Hepatocyte (in vitro differentiated cells): ENCODE measurements at regions not wholly inside any gene's neighbourhood (a gene's known extent, or its start where the extent isn't known, plus 50 kb on each side); places are given as distances from the start of the nearest gene placed in this dataset.

ENCODE experiments used
- EZH2 ChIP-seq: fragments of 200-600 bp; sonication (generic); IDR thresholded peaks from 2 replicates; pipeline ENCODE4 v1.6.1; 2016; ENCODE audit warnings: antibody characterized with exemption, mild to moderate bottlenecking, borderline replicate concordance
- EZH2phosphoT487 ChIP-seq: fragments of 200-600 bp; sonication (generic); IDR thresholded peaks from one replicate; pipeline ENCODE4 v1.6.1; 2018; ENCODE audit warnings: antibody characterized with exemption, mild to moderate bottlenecking, low read depth, moderate library complexity; ENCODE audit not compliant: unreplicated experiment, severe bottlenecking
- TF ChIP-seq, protein P1 (sequence below): fragments of 200-600 bp; sonication (generic); IDR thresholded peaks from 2 replicates; pipeline ENCODE4 v1.5.1; 2016; ENCODE audit warnings: antibody characterized with exemption, mild to moderate bottlenecking; ENCODE audit not compliant: poor library complexity

DNA sequence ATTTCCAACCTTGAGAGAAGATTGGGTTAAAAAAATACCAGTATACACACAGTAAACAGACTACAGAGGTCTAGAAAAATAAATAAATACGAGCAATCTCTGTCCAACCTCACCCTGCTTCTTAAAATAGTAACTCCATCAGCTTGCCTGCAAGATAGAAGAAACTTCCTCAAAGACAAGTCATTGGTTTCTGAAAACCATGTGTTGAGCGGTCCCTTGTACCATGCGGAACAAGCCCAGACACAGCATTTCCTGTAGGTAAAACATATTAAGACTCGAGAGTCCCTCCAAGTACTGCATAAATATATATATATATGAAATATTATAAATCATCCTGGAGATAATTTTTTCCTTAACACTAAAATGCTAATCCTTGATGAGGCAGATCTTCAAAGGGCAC is 157.4 kb downstream of the MZT1 start:
- TF ChIP-seq, protein P1, sequence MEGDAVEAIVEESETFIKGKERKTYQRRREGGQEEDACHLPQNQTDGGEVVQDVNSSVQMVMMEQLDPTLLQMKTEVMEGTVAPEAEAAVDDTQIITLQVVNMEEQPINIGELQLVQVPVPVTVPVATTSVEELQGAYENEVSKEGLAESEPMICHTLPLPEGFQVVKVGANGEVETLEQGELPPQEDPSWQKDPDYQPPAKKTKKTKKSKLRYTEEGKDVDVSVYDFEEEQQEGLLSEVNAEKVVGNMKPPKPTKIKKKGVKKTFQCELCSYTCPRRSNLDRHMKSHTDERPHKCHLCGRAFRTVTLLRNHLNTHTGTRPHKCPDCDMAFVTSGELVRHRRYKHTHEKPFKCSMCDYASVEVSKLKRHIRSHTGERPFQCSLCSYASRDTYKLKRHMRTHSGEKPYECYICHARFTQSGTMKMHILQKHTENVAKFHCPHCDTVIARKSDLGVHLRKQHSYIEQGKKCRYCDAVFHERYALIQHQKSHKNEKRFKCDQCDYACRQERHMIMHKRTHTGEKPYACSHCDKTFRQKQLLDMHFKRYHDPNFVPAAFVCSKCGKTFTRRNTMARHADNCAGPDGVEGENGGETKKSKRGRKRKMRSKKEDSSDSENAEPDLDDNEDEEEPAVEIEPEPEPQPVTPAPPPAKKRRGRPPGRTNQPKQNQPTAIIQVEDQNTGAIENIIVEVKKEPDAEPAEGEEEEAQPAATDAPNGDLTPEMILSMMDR = no peak
- TF ChIP-seq EZH2 (no peak), EZH2phosphoT487 (no peak)
